HG03469 (cell line): ENCODE measurements at regions not wholly inside any gene's neighbourhood (a gene's known extent, or its start where the extent isn't known, plus 50 kb on each side); places are given as distances from the start of the nearest gene placed in this dataset.

Source experiments
- ATAC-seq: cut with Tn5 transposase; IDR thresholded peaks from one replicate; pipeline ENCODE4 v1.9.1; 2021; ENCODE audit warnings: mild to moderate bottlenecking, moderate library complexity, moderate number of reproducible peaks; ENCODE audit not compliant: unreplicated experiment

- ATAC-seq: no peak
Observed at GRCh38 chr14:48526307-48526706, 850.9 kb upstream of the MDGA2 start.

GRCh38 chr14:48504921-48505320 is 829.5 kb upstream of the MDGA2 start:
- ATAC-seq: no peak

GRCh38 chr14:48490756-48491155 is 815.4 kb upstream of the MDGA2 start:
- ATAC-seq: no peak

GRCh38 chr14:48473944-48474343 is 798.5 kb upstream of the MDGA2 start:
- ATAC-seq: no peak

GRCh38 chr14:48456051-48456450 is 780.6 kb upstream of the MDGA2 start:
- no peak for ATAC-seq

GRCh38 chr14:48454887-48455286 is 779.5 kb upstream of the MDGA2 start:
- ATAC-seq: no peak

GRCh38 chr14:48452437-48452995 is 777.1 kb upstream of the MDGA2 start:
- no peak for ATAC-seq

- ATAC-seq: no peak
Observed at GRCh38 chr14:48435221-48435620, 759.8 kb upstream of the MDGA2 start.

GRCh38 chr14:48430805-48431204 is 755.4 kb upstream of the MDGA2 start:
- ATAC-seq: no peak

GRCh38 chr14:48429512-48429911 is 754.1 kb upstream of the MDGA2 start:
- ATAC-seq: no peak

GRCh38 chr14:48417715-48418500 is 742.5 kb upstream of the MDGA2 start:
- ATAC-seq: no peak

- no peak for ATAC-seq
Observed at GRCh38 chr14:48401321-48401720, 725.9 kb upstream of the MDGA2 start.

GRCh38 chr14:48398675-48399282 is 723.4 kb upstream of the MDGA2 start:
- ATAC-seq: no peak

GRCh38 chr14:48391661-48392060 is 716.3 kb upstream of the MDGA2 start:
- ATAC-seq: no peak

- no peak for ATAC-seq
Observed at GRCh38 chr14:48390346-48390745, 714.9 kb upstream of the MDGA2 start.

GRCh38 chr14:48384821-48385220 is 709.4 kb upstream of the MDGA2 start:
- no peak for ATAC-seq

- no peak for ATAC-seq
Observed at GRCh38 chr14:48382961-48383360, 707.6 kb upstream of the MDGA2 start.

GRCh38 chr14:48378541-48378940 is 703.1 kb upstream of the MDGA2 start:
- ATAC-seq: no peak

GRCh38 chr14:48373981-48374380 is 698.6 kb upstream of the MDGA2 start:
- no peak for ATAC-seq

GRCh38 chr14:48350971-48351370 is 675.6 kb upstream of the MDGA2 start:
- no peak for ATAC-seq

GRCh38 chr14:48349689-48350088 is 674.3 kb upstream of the MDGA2 start:
- no peak for ATAC-seq

- ATAC-seq: no peak
Observed at GRCh38 chr14:48341069-48341468, 665.7 kb upstream of the MDGA2 start.
